ENCODE measurements at regions not wholly inside any gene's neighbourhood (a gene's known extent, or its start where the extent isn't known, plus 50 kb on each side); places are given as distances from the start of the nearest gene placed in this dataset.

GRCh38 chr10:117610321-117610720 lies 67.8 kb downstream of the EMX2 start:
- Histone ChIP-seq H3K9me3 (no peaks in the 10 kb centered on the region), H3K27ac (peak overlapping the region in 1 of 4 donors; percentile 9), H3K36me3 (no peaks in the 10 kb centered on the region), H3K4me3 (no peak overlapping the region), H3K4me1 (no peaks in the 10 kb centered on the region), H3K27me3 (no peaks in the 10 kb centered on the region)
- intact Hi-C loops (cut with DNase I): no loop called here
- no peak for TF ChIP-seq POLR2A (IDR thresholded peaks at IDR 0.05)
- no peak for TF ChIP-seq CTCF (IDR thresholded peaks at IDR 0.05)
- 49 to 53% methylated on average over 3 to 4 of the region's 4 CpGs for WGBS, 2 donors
- no peak for DNase-seq

- no peaks in the 10 kb centered on the region for H3K27me3 ChIP-seq
- intact Hi-C loops (cut with DNase I): no loop called here
- no peaks in the 10 kb centered on the region for H3K4me1 ChIP-seq
- 95 to 100% methylated on average over 1 of the region's 1 CpG for WGBS, 2 donors
- no peak for TF ChIP-seq POLR2A (IDR thresholded peaks at IDR 0.05)
- TF ChIP-seq CTCF (IDR thresholded peaks at IDR 0.05): no peak
- no peaks in the 10 kb centered on the region for H3K36me3 ChIP-seq
- no peak for DNase-seq
- H3K27ac ChIP-seq: no peak overlapping the region
- no peak overlapping the region for H3K4me3 ChIP-seq
- no peaks in the 10 kb centered on the region for H3K9me3 ChIP-seq
These were observed 69.6 kb downstream of the EMX2 start for GRCh38 chr10:117612113-117612512.

GRCh38 chr10:117615649-117616048 lies 73.1 kb downstream of the EMX2 start:
- 56 to 64% methylated on average over 3 of the region's 3 CpGs for WGBS, 2 donors
- no peak for TF ChIP-seq CTCF (IDR thresholded peaks at IDR 0.05)
- H3K4me3 ChIP-seq: no peak overlapping the region
- H3K36me3 ChIP-seq: no peaks in the 10 kb centered on the region
- H3K27ac ChIP-seq: no peak overlapping the region
- peaks cover 0 to 7% (median 0%) of the 10 kb centered on the region in 4 donors for H3K27me3 ChIP-seq
- no peaks in the 10 kb centered on the region for H3K4me1 ChIP-seq
- no peak for DNase-seq
- no peaks in the 10 kb centered on the region for H3K9me3 ChIP-seq
- intact Hi-C loops (cut with DNase I): no loop called here

GRCh38 chr10:117616179-117616578 lies 73.6 kb downstream of the EMX2 start:
- Histone ChIP-seq H3K27ac (no peak overlapping the region), H3K4me1 (no peaks in the 10 kb centered on the region), H3K4me3 (no peak overlapping the region), H3K27me3 (peaks cover 0 to 13% (median 0%) of the 10 kb centered on the region in 4 donors), H3K9me3 (no peaks in the 10 kb centered on the region), H3K36me3 (no peaks in the 10 kb centered on the region)
- intact Hi-C loops (cut with DNase I): no loop called here
- DNase-seq: no peak
- TF ChIP-seq POLR2A (IDR thresholded peaks at IDR 0.05) (no peak), CTCF (IDR thresholded peaks at IDR 0.05) (no peak)
- WGBS, 2 donors: 51 to 67% methylated on average over 9 of the region's 9 CpGs

GRCh38 chr10:117617086-117617485 lies 74.5 kb downstream of the EMX2 start:
- H3K27me3 ChIP-seq: peaks cover 0 to 21% (median 0%) of the 10 kb centered on the region in 4 donors
- no peak for TF ChIP-seq POLR2A (IDR thresholded peaks at IDR 0.05)
- H3K36me3 ChIP-seq: no peaks in the 10 kb centered on the region
- intact Hi-C loops (cut with DNase I): no loop called here
- DNase-seq: no peak
- no peaks in the 10 kb centered on the region for H3K9me3 ChIP-seq
- no peaks in the 10 kb centered on the region for H3K4me1 ChIP-seq
- H3K4me3 ChIP-seq: no peak overlapping the region
- WGBS, 2 donors: 23 to 48% methylated on average over 3 of the region's 3 CpGs
- H3K27ac ChIP-seq: no peak overlapping the region

- Histone ChIP-seq H3K4me3 (no peak overlapping the region), H3K27me3 (peaks cover 0 to 21% (median 0%) of the 10 kb centered on the region in 4 donors), H3K27ac (no peak overlapping the region), H3K9me3 (no peaks in the 10 kb centered on the region), H3K36me3 (no peaks in the 10 kb centered on the region), H3K4me1 (no peaks in the 10 kb centered on the region)
- 90 to 98% methylated on average over 5 of the region's 5 CpGs for WGBS, 2 donors
- intact Hi-C loops (cut with DNase I): no loop called here
- no peak for DNase-seq
- no peak for TF ChIP-seq CTCF (IDR thresholded peaks at IDR 0.05)
These were observed 75.1 kb downstream of the EMX2 start for GRCh38 chr10:117617659-117618058.

Data from esophagus squamous epithelium (tissue), 5 donors.